ENCODE measurements at regions not wholly inside any gene's neighbourhood (a gene's known extent, or its start where the extent isn't known, plus 50 kb on each side); places are given as distances from the start of the nearest gene placed in this dataset.

DNA sequence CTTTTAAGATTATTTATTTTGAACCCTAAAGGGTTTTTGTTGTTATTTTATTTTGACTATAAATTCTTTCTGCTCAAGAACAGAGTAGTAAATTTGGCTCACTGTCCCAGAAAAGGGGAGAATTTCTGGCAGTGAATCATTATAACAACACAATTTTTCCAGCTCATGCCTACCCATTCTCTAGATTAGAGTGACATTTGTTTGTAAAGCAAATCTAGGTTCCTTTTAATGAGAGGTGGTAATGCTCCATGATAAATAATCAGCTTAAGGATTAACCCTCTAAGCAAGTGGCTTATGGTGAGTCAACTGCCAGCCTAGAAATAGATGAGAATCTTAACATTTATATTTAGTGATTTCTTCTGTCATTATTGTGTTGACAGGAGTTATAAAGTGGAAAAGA lies 409.2 kb downstream of the NFIB start:
- H3K27ac ChIP-seq (ENCODE audit: low read length in 2 of 2): no peak overlapping the region
- DNase-seq (no peak), ATAC-seq (ENCODE audit: low read depth) (no peak)
- no peak overlapping the region for H2AFZ ChIP-seq (ENCODE audit: insufficient read depth, low read depth, low read length, poor library complexity, severe bottlenecking)
- no peaks in the 10 kb centered on the region for H3K36me3 ChIP-seq (replicated peaks in 1 of 2; ENCODE audit: control extremely low read depth in 1 of 2, control insufficient read depth in 1 of 2, extremely low read depth in 1 of 2, insufficient read depth in 2 of 2, low read length in 1 of 2)
- ChIA-PET POLR2A (no interaction called here), CTCF (no interaction called here)
- H3K27me3 ChIP-seq (replicated peaks in 1 of 4; ENCODE audit: control extremely low read depth in 1 of 4, control insufficient read depth in 3 of 4, insufficient read depth in 4 of 4, low read length in 3 of 4): no peaks in the 10 kb centered on the region
- peaks cover 0 to 1% (median 0%) of the 10 kb centered on the region in 3 donors for H3K9me3 ChIP-seq (ENCODE audit: control extremely low read depth in 1 of 3, control insufficient read depth in 2 of 3, insufficient read depth in 1 of 3, low read length in 2 of 3)
- no peak overlapping the region for H3K4me3 Mint-ChIP-seq
- no peaks in the 10 kb centered on the region for H3K79me2 ChIP-seq (ENCODE audit: control insufficient read depth, insufficient read depth, low read length)
- H3K4me3 ChIP-seq (ENCODE audit: control extremely low read depth in 1 of 5, extremely low read depth in 1 of 5, insufficient read depth in 1 of 5, low read depth in 2 of 5, low read length in 4 of 5): no peak overlapping the region
- no peak overlapping the region for H3K4me2 ChIP-seq (replicated peaks; ENCODE audit: low read depth, low read length, poor library complexity, severe bottlenecking)
- no peaks in the 10 kb centered on the region for H3K27me3 Mint-ChIP-seq
- H3K9me3 Mint-ChIP-seq (ENCODE audit: insufficient read depth): peaks cover 3% of the 10 kb centered on the region
- H3K4me1 Mint-ChIP-seq: no peaks in the 10 kb centered on the region
- H3K9ac ChIP-seq (ENCODE audit: low read length): no peak overlapping the region
- TF ChIP-seq, protein P1, sequence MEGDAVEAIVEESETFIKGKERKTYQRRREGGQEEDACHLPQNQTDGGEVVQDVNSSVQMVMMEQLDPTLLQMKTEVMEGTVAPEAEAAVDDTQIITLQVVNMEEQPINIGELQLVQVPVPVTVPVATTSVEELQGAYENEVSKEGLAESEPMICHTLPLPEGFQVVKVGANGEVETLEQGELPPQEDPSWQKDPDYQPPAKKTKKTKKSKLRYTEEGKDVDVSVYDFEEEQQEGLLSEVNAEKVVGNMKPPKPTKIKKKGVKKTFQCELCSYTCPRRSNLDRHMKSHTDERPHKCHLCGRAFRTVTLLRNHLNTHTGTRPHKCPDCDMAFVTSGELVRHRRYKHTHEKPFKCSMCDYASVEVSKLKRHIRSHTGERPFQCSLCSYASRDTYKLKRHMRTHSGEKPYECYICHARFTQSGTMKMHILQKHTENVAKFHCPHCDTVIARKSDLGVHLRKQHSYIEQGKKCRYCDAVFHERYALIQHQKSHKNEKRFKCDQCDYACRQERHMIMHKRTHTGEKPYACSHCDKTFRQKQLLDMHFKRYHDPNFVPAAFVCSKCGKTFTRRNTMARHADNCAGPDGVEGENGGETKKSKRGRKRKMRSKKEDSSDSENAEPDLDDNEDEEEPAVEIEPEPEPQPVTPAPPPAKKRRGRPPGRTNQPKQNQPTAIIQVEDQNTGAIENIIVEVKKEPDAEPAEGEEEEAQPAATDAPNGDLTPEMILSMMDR (IDR thresholded peaks at IDR 0.05): no peak
- TF ChIP-seq EZH2 (IDR thresholded peaks at IDR 0.05; ENCODE audit: borderline replicate concordance, insufficient read depth, low read depth, low read length, poor library complexity, severe bottlenecking): no peak
- H3K4me1 ChIP-seq (ENCODE audit: control insufficient read depth in 2 of 2, insufficient read depth in 2 of 2, low read length in 2 of 2): no peaks in the 10 kb centered on the region
- no peak overlapping the region for H3K27ac Mint-ChIP-seq
- intact Hi-C loops (cut with micrococcal nuclease): no loop called here
- no peaks in the 10 kb centered on the region for H4K20me1 ChIP-seq (ENCODE audit: control insufficient read depth, insufficient read depth, low read length, poor library complexity, severe bottlenecking)

DNA sequence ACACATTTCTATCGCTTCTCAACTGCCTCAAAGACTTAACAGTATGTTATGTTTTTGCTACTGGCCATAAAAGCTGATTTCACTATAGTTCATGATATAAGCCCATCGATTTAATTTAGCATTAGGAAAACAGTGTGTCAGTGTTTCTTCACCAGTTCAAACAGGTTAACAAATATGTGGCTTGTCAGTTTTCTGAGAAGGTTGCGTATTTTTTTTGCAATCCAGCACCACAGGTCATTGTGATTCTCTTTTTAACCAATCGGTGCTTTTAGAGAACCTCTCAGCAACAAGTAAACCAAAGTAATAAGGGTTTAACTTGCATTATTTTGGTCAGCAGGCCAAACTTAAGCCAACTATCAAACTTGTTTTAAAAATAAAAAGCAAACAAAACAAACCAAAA lies 409.6 kb downstream of the NFIB start:
- H3K9me3 ChIP-seq (ENCODE audit: control extremely low read depth in 1 of 3, control insufficient read depth in 2 of 3, insufficient read depth in 1 of 3, low read length in 2 of 3): peaks cover 0 to 1% (median 0%) of the 10 kb centered on the region in 3 donors
- no peak for ATAC-seq (ENCODE audit: low read depth)
- no peak overlapping the region for H2AFZ ChIP-seq (ENCODE audit: insufficient read depth, low read depth, low read length, poor library complexity, severe bottlenecking)
- H3K27me3 Mint-ChIP-seq: no peaks in the 10 kb centered on the region
- H3K4me1 ChIP-seq (ENCODE audit: control insufficient read depth in 2 of 2, insufficient read depth in 2 of 2, low read length in 2 of 2): no peaks in the 10 kb centered on the region
- no peak overlapping the region for H3K4me2 ChIP-seq (replicated peaks; ENCODE audit: low read depth, low read length, poor library complexity, severe bottlenecking)
- no peak overlapping the region for H3K4me3 Mint-ChIP-seq
- peaks cover 3% of the 10 kb centered on the region for H3K9me3 Mint-ChIP-seq (ENCODE audit: insufficient read depth)
- POLR2A ChIA-PET: no interaction called here
- intact Hi-C loops (cut with micrococcal nuclease): no loop called here
- CTCF ChIA-PET: no interaction called here
- TF ChIP-seq, protein P1 (IDR thresholded peaks at IDR 0.05): no peak
- TF ChIP-seq EZH2 (IDR thresholded peaks at IDR 0.05; ENCODE audit: borderline replicate concordance, insufficient read depth, low read depth, low read length, poor library complexity, severe bottlenecking): no peak
- no peak overlapping the region for H3K4me3 ChIP-seq (ENCODE audit: control extremely low read depth in 1 of 5, extremely low read depth in 1 of 5, insufficient read depth in 1 of 5, low read depth in 2 of 5, low read length in 4 of 5)
- H4K20me1 ChIP-seq (ENCODE audit: control insufficient read depth, insufficient read depth, low read length, poor library complexity, severe bottlenecking): no peaks in the 10 kb centered on the region
- no peaks in the 10 kb centered on the region for H3K36me3 ChIP-seq (replicated peaks in 1 of 2; ENCODE audit: control extremely low read depth in 1 of 2, control insufficient read depth in 1 of 2, extremely low read depth in 1 of 2, insufficient read depth in 2 of 2, low read length in 1 of 2)
- H3K27ac ChIP-seq (ENCODE audit: low read length in 2 of 2): no peak overlapping the region
- WGBS (ENCODE audit: insufficient coverage): 100% methylated on average over 1 of the region's 4 CpGs
- no peak overlapping the region for H3K27ac Mint-ChIP-seq
- H3K4me1 Mint-ChIP-seq: no peaks in the 10 kb centered on the region
- no peak overlapping the region for H3K9ac ChIP-seq (ENCODE audit: low read length)
- H3K27me3 ChIP-seq (replicated peaks in 1 of 4; ENCODE audit: control extremely low read depth in 1 of 4, control insufficient read depth in 3 of 4, insufficient read depth in 4 of 4, low read length in 3 of 4): no peaks in the 10 kb centered on the region
- H3K79me2 ChIP-seq (ENCODE audit: control insufficient read depth, insufficient read depth, low read length): no peaks in the 10 kb centered on the region
- no peak for DNase-seq

Data from B cell (primary cell).